Brain pericyte (primary cell): ENCODE measurements at regions not wholly inside any gene's neighbourhood (a gene's known extent, or its start where the extent isn't known, plus 50 kb on each side); places are given as distances from the start of the nearest gene placed in this dataset.
"Not testable (repeated sequence)": the region's sequence is repeated elsewhere in the genome, so short reads cannot be mapped to it uniquely, and the experiment has no call there.

ENCODE experiments used
- DNase-seq: peaks from one replicate; pipeline ENCODE4 v3.0.0-alpha.2; 2012; ENCODE audit warnings: low read depth, low spot score

- DNase-seq: no peak
These were observed 415.9 kb upstream of the TMPRSS15 start for GRCh38 chr21:18819507-18819906.

GRCh38 chr21:18826562-18826961 lies 423.0 kb upstream of the TMPRSS15 start:
- no peak for DNase-seq

- DNase-seq: no peak
These were observed 428.5 kb upstream of the TMPRSS15 start for GRCh38 chr21:18831942-18832676.

- DNase-seq: no peak
These were observed 429.4 kb upstream of the TMPRSS15 start for GRCh38 chr21:18832950-18833349.

- not testable (repeated sequence) for DNase-seq
These were observed 430.5 kb upstream of the TMPRSS15 start for GRCh38 chr21:18834121-18834520.

- no peak for DNase-seq
These were observed 436.7 kb upstream of the TMPRSS15 start for GRCh38 chr21:18840239-18840638.

- DNase-seq: not testable (repeated sequence)
These were observed 454.0 kb upstream of the TMPRSS15 start for GRCh38 chr21:18857606-18858005.

GRCh38 chr21:18869104-18869503 lies 465.5 kb upstream of the TMPRSS15 start:
- no peak for DNase-seq

- no peak for DNase-seq
These were observed 474.3 kb upstream of the TMPRSS15 start for GRCh38 chr21:18877917-18878316.

GRCh38 chr21:18887922-18888602 lies 484.5 kb upstream of the TMPRSS15 start:
- DNase-seq: no peak

- no peak for DNase-seq
These were observed 489.8 kb upstream of the TMPRSS15 start for GRCh38 chr21:18893406-18893805.

GRCh38 chr21:18894387-18894786 lies 490.8 kb upstream of the TMPRSS15 start:
- no peak for DNase-seq

- DNase-seq: no peak
These were observed 495.7 kb upstream of the TMPRSS15 start for GRCh38 chr21:18899261-18899660.

- no peak for DNase-seq
These were observed 499.1 kb upstream of the TMPRSS15 start for GRCh38 chr21:18902660-18903059.

- DNase-seq: no peak
These were observed 503.5 kb upstream of the TMPRSS15 start for GRCh38 chr21:18907076-18907475.

GRCh38 chr21:18908641-18909040 lies 505.1 kb upstream of the TMPRSS15 start:
- no peak for DNase-seq

GRCh38 chr21:18913914-18914313 lies 510.3 kb upstream of the TMPRSS15 start:
- DNase-seq: no peak

GRCh38 chr21:18914570-18914969 lies 511.0 kb upstream of the TMPRSS15 start:
- DNase-seq: no peak

GRCh38 chr21:18917622-18918021 lies 514.0 kb upstream of the TMPRSS15 start:
- DNase-seq: no peak

- no peak for DNase-seq
These were observed 527.7 kb upstream of the TMPRSS15 start for GRCh38 chr21:18931237-18931636.

GRCh38 chr21:18937337-18937736 lies 533.8 kb upstream of the TMPRSS15 start:
- DNase-seq: no peak

- no peak for DNase-seq
These were observed 537.2 kb upstream of the TMPRSS15 start for GRCh38 chr21:18940791-18941190.

- DNase-seq: no peak
These were observed 546.6 kb upstream of the TMPRSS15 start for GRCh38 chr21:18950045-18950740.
